ENCODE measurements at regions not wholly inside any gene's neighbourhood (a gene's known extent, or its start where the extent isn't known, plus 50 kb on each side); places are given as distances from the start of the nearest gene placed in this dataset.

- intact Hi-C loops (cut with DNase I; ENCODE audit: low total_unique reads) = no loop called here
- Histone ChIP-seq H3K9me3 (no peaks in the 10 kb centered on the region), H3K36me3 (no peaks in the 10 kb centered on the region), H3K27ac (no peak overlapping the region), H3K4me1 (no peaks in the 10 kb centered on the region), H3K27me3 (no peaks in the 10 kb centered on the region), H3K4me3 (no peak overlapping the region)
- TF ChIP-seq POLR2A (IDR thresholded peaks at IDR 0.05) (no peak), POLR2AphosphoS5 (IDR thresholded peaks at IDR 0.05) (no peak), CTCF (IDR thresholded peaks at IDR 0.05) (no peak)
- no peak for DNase-seq (ENCODE audit: low spot score in 2 of 2)
Observed at GRCh38 chr9:18194316-18194715, 279.6 kb upstream of the ADAMTSL1 start.

- Histone ChIP-seq H3K9me3 (no peaks in the 10 kb centered on the region), H3K4me3 (no peak overlapping the region), H3K36me3 (no peaks in the 10 kb centered on the region), H3K27me3 (no peaks in the 10 kb centered on the region), H3K27ac (no peak overlapping the region), H3K4me1 (no peaks in the 10 kb centered on the region)
- no peak for TF ChIP-seq POLR2A (IDR thresholded peaks at IDR 0.05)
- no peak for TF ChIP-seq CTCF (IDR thresholded peaks at IDR 0.05)
- TF ChIP-seq POLR2AphosphoS5 (IDR thresholded peaks at IDR 0.05) = no peak
- intact Hi-C loops (cut with DNase I; ENCODE audit: low total_unique reads) = no loop called here
- no peak for DNase-seq (ENCODE audit: low spot score in 2 of 2)
Observed at GRCh38 chr9:18195223-18195622, 278.7 kb upstream of the ADAMTSL1 start.

- no peak overlapping the region for H3K4me3 ChIP-seq
- no peaks in the 10 kb centered on the region for H3K9me3 ChIP-seq
- no peaks in the 10 kb centered on the region for H3K36me3 ChIP-seq
- DNase-seq (ENCODE audit: low spot score in 2 of 2) = no peak
- H3K4me1 ChIP-seq = no peaks in the 10 kb centered on the region
- intact Hi-C loops (cut with DNase I; ENCODE audit: low total_unique reads) = no loop called here
- H3K27ac ChIP-seq = no peak overlapping the region
- no peaks in the 10 kb centered on the region for H3K27me3 ChIP-seq
- no peak for TF ChIP-seq POLR2A (IDR thresholded peaks at IDR 0.05)
Observed at GRCh38 chr9:18202924-18203323, 271.0 kb upstream of the ADAMTSL1 start.

GRCh38 chr9:18207735-18208134 lies 266.2 kb upstream of the ADAMTSL1 start:
- no peak overlapping the region for H3K27ac ChIP-seq
- no peaks in the 10 kb centered on the region for H3K27me3 ChIP-seq
- no peaks in the 10 kb centered on the region for H3K36me3 ChIP-seq
- H3K4me1 ChIP-seq = no peaks in the 10 kb centered on the region
- TF ChIP-seq POLR2A (IDR thresholded peaks at IDR 0.05) (no peak), CTCF (IDR thresholded peaks at IDR 0.05) (no peak), POLR2AphosphoS5 (IDR thresholded peaks at IDR 0.05) (no peak)
- intact Hi-C loops (cut with DNase I; ENCODE audit: low total_unique reads) = no loop called here
- no peaks in the 10 kb centered on the region for H3K9me3 ChIP-seq
- no peak for DNase-seq (ENCODE audit: low spot score in 2 of 2)
- no peak overlapping the region for H3K4me3 ChIP-seq

- no peaks in the 10 kb centered on the region for H3K9me3 ChIP-seq
- H3K27me3 ChIP-seq = no peaks in the 10 kb centered on the region
- H3K4me3 ChIP-seq = no peak overlapping the region
- no peaks in the 10 kb centered on the region for H3K36me3 ChIP-seq
- H3K27ac ChIP-seq = no peak overlapping the region
- intact Hi-C loops (cut with DNase I; ENCODE audit: low total_unique reads) = no loop called here
- no peaks in the 10 kb centered on the region for H3K4me1 ChIP-seq
- no peak for TF ChIP-seq POLR2AphosphoS5 (IDR thresholded peaks at IDR 0.05)
- TF ChIP-seq CTCF (IDR thresholded peaks at IDR 0.05) = peak; percentile 14 to 49 (median 24)
- no peak for TF ChIP-seq POLR2A (IDR thresholded peaks at IDR 0.05)
- DNase-seq (ENCODE audit: low spot score in 2 of 2) = peak in 1 of 2 donors; percentile 19
Observed at GRCh38 chr9:18208166-18209059, 265.5 kb upstream of the ADAMTSL1 start.
